Common myeloid progenitor, CD34-positive (primary cell): ENCODE measurements at regions not wholly inside any gene's neighbourhood (a gene's known extent, or its start where the extent isn't known, plus 50 kb on each side); places are given as distances from the start of the nearest gene placed in this dataset.

ENCODE experiments used
- CTCF ChIA-PET: fragments of 350-600 bp; sonication (Branson Sonifier 250); formaldehyde crosslinking; loops from one replicate; lab custom pipeline; 2021; ENCODE audit warnings: antibody characterized with exemption; lab: Charles Lee
- POLR2A ChIA-PET: fragments of 350-600 bp; sonication (Branson Sonifier 250); formaldehyde crosslinking; loops from one replicate; lab custom pipeline; 2021; ENCODE audit warnings: antibody characterized with exemption; lab: Charles Lee
- DNase-seq, 3 donors: peaks; one replicate each; pipeline versions ENCODE4 v3.0.0 to v3.0.0-alpha.2; 2013
- H3K27ac ChIP-seq, 2 experiments: 1 replicate in 1 of 2; 2 replicates in 1 of 2; pipeline ENCODE4 v1.7.0; 2013; ENCODE audit warnings: inconsistent platforms in 2 of 2, low read length in 2 of 2, mild to moderate bottlenecking in 2 of 2, low read depth in 1 of 2, moderate library complexity in 1 of 2; ENCODE audit not compliant: severe bottlenecking in 2 of 2, insufficient read depth in 1 of 2, poor library complexity in 1 of 2
- H3K27me3 ChIP-seq, 5 experiments: replicated peaks in 2 of 5; 1 replicate in 3 of 5; 2 replicates in 2 of 5; pipeline versions ENCODE4 v1.6.1 to v1.7.0; 2013; ENCODE audit warnings: low read length in 4 of 5, mild to moderate bottlenecking in 2 of 5, moderate library complexity in 2 of 5, inconsistent platforms in 1 of 5; ENCODE audit not compliant: insufficient read depth in 5 of 5, control insufficient read depth in 4 of 5
- H3K36me3 ChIP-seq, 4 experiments: 1 replicate in 2 of 4; 2 replicates in 2 of 4; pipeline versions ENCODE4 v1.6.1 to v1.7.0; 2013; ENCODE audit warnings: low read length in 3 of 4, control low read depth in 1 of 4, mild to moderate bottlenecking in 1 of 4; ENCODE audit not compliant: control insufficient read depth in 4 of 4, insufficient read depth in 4 of 4
- H3K4me1 ChIP-seq, 4 experiments: 1 replicate in 3 of 4; 2 replicates in 1 of 4; pipeline versions ENCODE4 v1.6.1 to v1.7.1; 2013; ENCODE audit warnings: low read length in 3 of 4, mild to moderate bottlenecking in 3 of 4, control low read depth in 1 of 4, inconsistent platforms in 1 of 4, moderate library complexity in 1 of 4; ENCODE audit not compliant: control insufficient read depth in 4 of 4, insufficient read depth in 4 of 4; ENCODE audit errors: control extremely low read depth in 1 of 4
- H3K4me3 ChIP-seq, 7 experiments: 1 replicate in 4 of 7; 2 replicates in 3 of 7; pipeline versions ENCODE4 v1.5.1 to v1.7.0; 2013; ENCODE audit warnings: mild to moderate bottlenecking in 7 of 7, low read length in 6 of 7, moderate library complexity in 6 of 7, inconsistent platforms in 2 of 7, low read depth in 2 of 7, control low read depth in 1 of 7; ENCODE audit not compliant: insufficient read depth in 4 of 7, control insufficient read depth in 1 of 7; ENCODE audit errors: extremely low read depth in 1 of 7
- H3K9me3 ChIP-seq, 5 experiments: 1 replicate in 4 of 5; 2 replicates in 1 of 5; pipeline versions ENCODE4 v1.6.1 to v1.7.1; 2013; ENCODE audit warnings: low read length in 4 of 5, mild to moderate bottlenecking in 2 of 5, inconsistent platforms in 1 of 5, low read depth in 1 of 5, moderate library complexity in 1 of 5; ENCODE audit not compliant: control insufficient read depth in 4 of 5, insufficient read depth in 2 of 5; ENCODE audit errors: control extremely low read depth in 1 of 5
- WGBS: methylation state at CpG from one replicate; pipeline ENCODE4 v1.1.5; 2013; ENCODE audit not compliant: insufficient coverage; 5-methylcytosine and 5-hydroxymethylcytosine counted together

- Histone ChIP-seq H3K36me3 (no peaks in the 10 kb centered on the region), H3K4me1 (peaks cover 0 to 14% (median 8%) of the 10 kb centered on the region in 4 experiments), H3K27me3 (peaks cover 3 to 23% (median 17%) of the 10 kb centered on the region in 5 experiments), H3K4me3 (peak overlapping the region in 4 of 7 experiments; percentile 34 to 74 (median 62)), H3K9me3 (no peaks in the 10 kb centered on the region), H3K27ac (no peak overlapping the region)
- 2% methylated on average over 22 of the region's 31 CpGs for WGBS
- ChIA-PET CTCF (interaction anchor here (0.7 to 3.0 kb wide), 11 partner anchors 9 to 555 kb away, joined by 3 to 12 read pairs (median 3); no protein-coding TSS in a partner anchor), POLR2A (no interaction called here)
- peak; percentile 70 to 86 (median 82) for DNase-seq
Observed at GRCh38 chr1:209207701-209208286, 375.7 kb upstream of the CAMK1G start.

- POLR2A ChIA-PET, result no interaction called here
- H3K4me3 ChIP-seq, result no peak overlapping the region
- CTCF ChIA-PET, result interaction anchor here (0.6 to 3.0 kb wide), 4 partner anchors 8 to 556 kb away, joined by 3 to 12 read pairs (median 6); no protein-coding TSS in a partner anchor
- no peaks in the 10 kb centered on the region for H3K9me3 ChIP-seq
- peaks cover 0 to 14% (median 8%) of the 10 kb centered on the region in 4 experiments for H3K4me1 ChIP-seq
- DNase-seq, result no peak
- H3K36me3 ChIP-seq, result no peaks in the 10 kb centered on the region
- no CpG with 5 or more reads among the region's 1 CpG for WGBS
- H3K27ac ChIP-seq, result no peak overlapping the region
- H3K27me3 ChIP-seq, result peaks cover 3 to 23% (median 17%) of the 10 kb centered on the region in 5 experiments
Observed at GRCh38 chr1:209208648-209209047, 374.9 kb upstream of the CAMK1G start.

GRCh38 chr1:209213989-209214388 is 369.5 kb upstream of the CAMK1G start:
- Histone ChIP-seq H3K4me3 (no peak overlapping the region), H3K4me1 (no peaks in the 10 kb centered on the region), H3K27ac (no peak overlapping the region), H3K27me3 (peaks cover 0 to 12% (median 10%) of the 10 kb centered on the region in 5 experiments), H3K36me3 (no peaks in the 10 kb centered on the region), H3K9me3 (peaks cover 0 to 3% (median 0%) of the 10 kb centered on the region in 5 experiments)
- POLR2A ChIA-PET, result no interaction called here
- no peak for DNase-seq
- CTCF ChIA-PET, result no interaction called here
- WGBS, result 100% methylated on average over 1 of the region's 3 CpGs

GRCh38 chr1:209215826-209216225 is 367.7 kb upstream of the CAMK1G start:
- ChIA-PET POLR2A (no interaction called here), CTCF (interaction anchor here (0.8 to 1.4 kb wide), 3 partner anchors 8 to 33 kb away, joined by 3 to 5 read pairs (median 5); no protein-coding TSS in a partner anchor)
- Histone ChIP-seq H3K27ac (no peak overlapping the region), H3K4me3 (no peak overlapping the region), H3K27me3 (peaks cover 0 to 4% (median 2%) of the 10 kb centered on the region in 5 experiments), H3K4me1 (no peaks in the 10 kb centered on the region), H3K9me3 (peaks cover 0 to 3% (median 0%) of the 10 kb centered on the region in 5 experiments), H3K36me3 (no peaks in the 10 kb centered on the region)
- DNase-seq, result no peak

GRCh38 chr1:209218113-209218512 is 365.4 kb upstream of the CAMK1G start:
- CTCF ChIA-PET, result no interaction called here
- Histone ChIP-seq H3K4me3 (no peak overlapping the region), H3K36me3 (no peaks in the 10 kb centered on the region), H3K27me3 (no peaks in the 10 kb centered on the region), H3K9me3 (peaks cover 0 to 3% (median 0%) of the 10 kb centered on the region in 5 experiments), H3K27ac (no peak overlapping the region), H3K4me1 (no peaks in the 10 kb centered on the region)
- DNase-seq, result no peak
- POLR2A ChIA-PET, result no interaction called here

GRCh38 chr1:209218981-209219380 is 364.5 kb upstream of the CAMK1G start:
- ChIA-PET CTCF (no interaction called here), POLR2A (no interaction called here)
- no peaks in the 10 kb centered on the region for H3K27me3 ChIP-seq
- no peak overlapping the region for H3K27ac ChIP-seq
- H3K36me3 ChIP-seq, result no peaks in the 10 kb centered on the region
- H3K9me3 ChIP-seq, result peaks cover 0 to 3% (median 0%) of the 10 kb centered on the region in 5 experiments
- no peak for DNase-seq
- no peak overlapping the region for H3K4me3 ChIP-seq
- 100% methylated on average over 1 of the region's 3 CpGs for WGBS
- no peaks in the 10 kb centered on the region for H3K4me1 ChIP-seq

GRCh38 chr1:209219791-209220524 is 363.6 kb upstream of the CAMK1G start:
- H3K9me3 ChIP-seq, result peaks cover 0 to 3% (median 0%) of the 10 kb centered on the region in 5 experiments
- peak in 2 of 3 donors; percentile 27 to 54 for DNase-seq
- POLR2A ChIA-PET, result no interaction called here
- H3K4me1 ChIP-seq, result no peaks in the 10 kb centered on the region
- no peaks in the 10 kb centered on the region for H3K36me3 ChIP-seq
- H3K4me3 ChIP-seq, result peak overlapping the region in 1 of 7 experiments; percentile 5
- no peak overlapping the region for H3K27ac ChIP-seq
- WGBS, result 73% methylated on average over 16 of the region's 16 CpGs
- no peaks in the 10 kb centered on the region for H3K27me3 ChIP-seq
- CTCF ChIA-PET, result no interaction called here
